Posterior cingulate gyrus (tissue), 11 donors: ENCODE measurements at regions not wholly inside any gene's neighbourhood (a gene's known extent, or its start where the extent isn't known, plus 50 kb on each side); places are given as distances from the start of the nearest gene placed in this dataset.
"Not testable (repeated sequence)": the region's sequence is repeated elsewhere in the genome, so short reads cannot be mapped to it uniquely, and the experiment has no call there.

Experiments used
- DNase-seq, 10 donors: peaks; one replicate each; pipeline versions ENCODE4 v3.0.0 to v3.0.0-alpha.2; 2020 to 2021; ENCODE audit warnings: mixed read lengths in 3 of 10
- intact Hi-C: fragments of 100-400 bp; cut with DNase I; formaldehyde crosslinking; loops from one replicate; pipeline ENCODE4 v1.15.1; 2023

GRCh38 chr10:133785846-133786602 lies 159.4 kb upstream of the FRG2B start:
- intact Hi-C loops, result not testable (repeated sequence)
- DNase-seq, result peak in 3 of 10 donors; percentile 19 to 35 (median 19)

DNA sequence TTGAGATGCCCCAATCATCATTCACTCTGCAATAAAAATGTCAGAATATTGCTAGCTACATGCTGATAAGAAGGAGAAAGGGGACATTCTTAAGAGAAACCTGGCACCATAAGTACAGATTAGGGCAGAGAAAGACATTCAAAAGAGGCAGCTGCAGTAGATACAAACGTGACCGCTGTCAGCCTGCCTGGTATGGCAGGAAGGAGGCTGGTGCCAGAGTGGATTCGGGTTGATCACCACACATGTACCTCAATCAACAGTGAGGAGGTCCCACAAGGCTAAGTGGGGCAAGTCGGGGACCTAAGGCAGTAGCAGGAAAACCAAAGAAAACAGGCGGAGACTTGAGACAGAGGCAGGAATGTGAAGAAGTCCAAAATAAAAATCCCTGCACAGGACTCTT lies 158.6 kb upstream of the FRG2B start:
- intact Hi-C loops, result not testable (repeated sequence)
- peak in 2 of 10 donors; percentile 6 to 37 for DNase-seq

DNA sequence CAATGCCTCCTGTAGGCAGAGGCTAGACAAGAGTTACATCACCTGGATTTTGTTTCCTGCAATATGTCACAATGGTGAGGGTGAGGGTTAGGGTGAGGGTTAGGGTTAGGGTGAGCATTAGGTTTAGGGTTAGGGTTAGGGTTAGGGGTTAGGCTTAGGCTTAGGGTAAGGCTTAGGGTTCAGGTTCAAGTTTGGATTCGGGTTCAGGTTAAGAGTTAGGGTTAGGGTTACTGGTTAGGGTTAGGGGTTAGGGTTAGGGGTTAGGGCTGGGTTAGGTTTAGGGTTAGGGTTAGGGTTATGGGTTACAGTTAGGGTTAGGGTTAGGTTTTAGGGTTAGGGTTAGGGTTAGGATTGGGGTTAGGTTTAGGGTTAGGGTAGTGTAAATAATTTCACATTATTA lies 138.7 kb upstream of the FRG2B start:
- intact Hi-C loops, DNase-seq: not testable (repeated sequence)

- DNase-seq, intact Hi-C loops: not testable (repeated sequence)
Observed at GRCh38 chr10:133764823-133765209, 138.2 kb upstream of the FRG2B start.

DNA sequence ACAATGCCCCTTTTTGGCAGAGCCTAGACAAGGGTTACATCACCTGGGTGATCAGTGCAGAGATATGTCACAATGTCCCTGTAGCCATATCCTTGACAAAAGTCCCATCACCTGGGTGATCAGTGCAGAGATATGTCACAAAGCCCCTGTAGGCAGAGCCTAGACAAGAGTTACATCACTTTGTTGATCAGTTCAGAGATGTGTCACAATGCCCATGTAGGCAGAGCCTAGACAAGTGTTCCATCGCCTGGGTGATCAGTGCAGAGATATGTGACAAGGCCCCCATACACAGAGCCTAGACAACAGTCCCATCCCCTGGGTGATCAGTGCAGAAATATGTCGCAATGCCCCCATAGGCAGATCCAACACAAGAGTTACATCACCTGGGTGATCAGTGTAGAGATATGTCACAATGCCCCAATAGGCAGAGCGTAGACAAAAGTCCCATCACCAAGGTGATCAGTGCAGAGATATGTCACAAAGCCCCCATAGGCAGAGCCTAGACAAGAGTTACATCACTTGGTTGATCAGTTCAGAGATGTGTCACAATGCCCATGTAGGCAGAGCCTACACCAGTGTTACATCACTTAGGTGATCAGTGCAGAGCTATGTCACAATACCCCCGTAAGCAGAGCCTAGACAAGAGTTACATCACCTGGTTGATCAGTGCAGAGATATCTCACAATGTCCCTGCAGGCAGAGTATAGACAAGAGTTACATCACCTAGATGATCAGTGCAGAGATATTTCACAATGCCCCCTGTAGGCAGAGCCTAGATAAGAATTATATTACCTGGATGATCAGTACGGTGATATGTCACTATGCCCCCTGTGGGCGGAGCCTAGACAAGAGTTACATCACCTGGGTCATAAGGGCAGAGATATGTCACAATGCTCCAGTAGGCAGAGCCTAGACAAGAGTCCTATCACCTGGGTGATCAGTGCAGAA lies 137.6 kb upstream of the FRG2B start:
- intact Hi-C loops, result not testable (repeated sequence)
- DNase-seq, result peak in 2 of 10 donors; percentile 10 to 22

GRCh38 chr10:133763190-133763589 lies 136.6 kb upstream of the FRG2B start:
- intact Hi-C loops, DNase-seq: not testable (repeated sequence)

GRCh38 chr10:133753545-133753944 lies 127.0 kb upstream of the FRG2B start:
- not testable (repeated sequence) for DNase-seq

More at GRCh38 chr10:133753545-133753944, 127.0 kb upstream of the FRG2B start:
- intact Hi-C loops, result not testable (repeated sequence)
